Keratinocyte (primary cell): ENCODE measurements at regions not wholly inside any gene's neighbourhood (a gene's known extent, or its start where the extent isn't known, plus 50 kb on each side); places are given as distances from the start of the nearest gene placed in this dataset.

Experiments used
- DNase-seq: peaks from one replicate; pipeline ENCODE4 v3.0.0-alpha.2; 2011; ENCODE audit warnings: low read depth, missing footprints, low spot score
- FAIRE-seq: peaks from 2 replicates; lab custom pipeline; 2011; peaks lifted over from hg19 to GRCh38; lab: Jason Lieb, UNC
- H2AFZ ChIP-seq: 2 replicates; pipeline ENCODE4 v1.6.0; 2012; ENCODE audit warnings: low read length, control low read depth, inconsistent platforms; ENCODE audit not compliant: control insufficient read depth
- H3K27ac ChIP-seq: 2 replicates; pipeline ENCODE4 v1.5.1; 2011; ENCODE audit warnings: low read length; ENCODE audit not compliant: control insufficient read depth, insufficient read depth
- H3K27me3 ChIP-seq: 3 replicates; pipeline ENCODE4 v1.6.0; 2011; ENCODE audit warnings: low read length; ENCODE audit not compliant: control insufficient read depth, insufficient read depth; ENCODE audit errors: extremely low read depth
- H3K36me3 ChIP-seq, 2 experiments: 2 replicates in 1 of 2; 3 replicates in 1 of 2; pipeline ENCODE4 v1.5.1; 2011; ENCODE audit warnings: low read length in 2 of 2, mild to moderate bottlenecking in 1 of 2; ENCODE audit not compliant: control insufficient read depth in 2 of 2, insufficient read depth in 2 of 2; ENCODE audit errors: extremely low read depth in 1 of 2
- H3K4me1 ChIP-seq: 3 replicates; pipeline ENCODE4 v1.5.1; 2011; ENCODE audit warnings: low read length; ENCODE audit not compliant: control insufficient read depth, insufficient read depth; ENCODE audit errors: extremely low read depth
- H3K4me2 ChIP-seq: 3 replicates; pipeline ENCODE4 v1.6.0; 2011; ENCODE audit warnings: low read depth, low read length; ENCODE audit not compliant: control insufficient read depth, insufficient read depth; ENCODE audit errors: extremely low read depth
- H3K4me3 ChIP-seq, 3 experiments: fragments of 200-600 bp in 1 of 3; sonication (generic) in 1 of 3; 2 replicates in 2 of 3; 3 replicates in 1 of 3; pipeline ENCODE4 v1.5.1; 2011 to 2016; ENCODE audit warnings: low read length in 3 of 3, mild to moderate bottlenecking in 3 of 3, control low read depth in 2 of 3, inconsistent platforms in 1 of 3, low read depth in 1 of 3, mixed read lengths in 1 of 3, mixed run types in 1 of 3, moderate library complexity in 1 of 3; ENCODE audit not compliant: control insufficient read depth in 2 of 3, insufficient read depth in 2 of 3; ENCODE audit errors: extremely low read depth in 1 of 3
- H3K79me2 ChIP-seq: 2 replicates; pipeline ENCODE4 v1.6.0; 2012; ENCODE audit warnings: low read length; ENCODE audit not compliant: control insufficient read depth, insufficient read depth
- H3K9ac ChIP-seq: 3 replicates; pipeline ENCODE4 v1.6.0; 2011; ENCODE audit warnings: low read length; ENCODE audit not compliant: control insufficient read depth, insufficient read depth; ENCODE audit errors: extremely low read depth
- H3K9me1 ChIP-seq: 3 replicates; pipeline ENCODE4 v1.6.0; 2011; ENCODE audit warnings: low read length; ENCODE audit not compliant: control insufficient read depth, insufficient read depth; ENCODE audit errors: extremely low read depth
- H3K9me3 ChIP-seq: 2 replicates; pipeline ENCODE4 v1.5.1; 2012; ENCODE audit warnings: low read depth, low read length; ENCODE audit not compliant: control insufficient read depth
- H4K20me1 ChIP-seq: 3 replicates; pipeline ENCODE4 v1.6.0; 2011; ENCODE audit warnings: low read length; ENCODE audit not compliant: control insufficient read depth, insufficient read depth; ENCODE audit errors: extremely low read depth
- CTCF ChIP-seq, 3 experiments: IDR thresholded peaks in 1 of 3; conservative IDR thresholded peaks in 1 of 3; optimal IDR thresholded peaks in 1 of 3; 2 replicates in 2 of 3; 3 replicates in 1 of 3; pipeline versions ENCODE3 to v1.5.1; 2011; ENCODE audit warnings: low read length in 3 of 3, mild to moderate bottlenecking in 3 of 3, moderate library complexity in 2 of 3, control low read depth in 1 of 3, inconsistent platforms in 1 of 3; ENCODE audit not compliant: insufficient read depth in 2 of 3; ENCODE audit errors: extremely low read depth in 1 of 3
- EZH2 ChIP-seq: IDR thresholded peaks from one replicate; pipeline ENCODE4 v1.6.1; 2012; ENCODE audit warnings: inconsistent platforms, mild to moderate bottlenecking, low read length, moderate library complexity
- dilution Hi-C: fragments of 300-500 bp; cut with MboI; formaldehyde crosslinking; loops from one replicate; pipeline ENCODE4 v1.7.0; 2020; ENCODE audit warnings: low sequenced_read_pairs; ENCODE audit not compliant: extremely low pct_ligation_motif_present

GRCh38 chr5:4036861-4037260, 441.2 kb downstream of the IRX1 start:
- TF ChIP-seq EZH2 (no peak), CTCF (optimal IDR thresholded peaks at IDR 0.05 in 1 of 3, IDR thresholded peaks at IDR 0.05 in 1 of 3, conservative IDR thresholded peaks at IDR 0.05 in 1 of 3; ENCODE audit: extremely low read depth in 1 of 3, insufficient read depth in 2 of 3, low read length in 3 of 3) (no peak)
- Histone ChIP-seq H3K9ac (no peak overlapping the region), H3K4me3 (no peak overlapping the region), H3K9me3 (no peaks in the 10 kb centered on the region), H2AFZ (no peak overlapping the region), H3K36me3 (no peaks in the 10 kb centered on the region), H3K27ac (no peak overlapping the region), H3K4me2 (no peak overlapping the region), H3K27me3 (no peaks in the 10 kb centered on the region), H3K4me1 (no peaks in the 10 kb centered on the region), H3K79me2 (no peaks in the 10 kb centered on the region), H4K20me1 (no peaks in the 10 kb centered on the region), H3K9me1 (no peaks in the 10 kb centered on the region)
- dilution Hi-C loops = no loop called here
- DNase-seq = no peak
- no peak for FAIRE-seq

- H3K27me3 ChIP-seq = no peaks in the 10 kb centered on the region
- no peaks in the 10 kb centered on the region for H4K20me1 ChIP-seq
- H3K9ac ChIP-seq = no peak overlapping the region
- DNase-seq (no peak), FAIRE-seq (no peak)
- H3K4me2 ChIP-seq = no peak overlapping the region
- no peak overlapping the region for H2AFZ ChIP-seq
- no peak overlapping the region for H3K27ac ChIP-seq
- H3K79me2 ChIP-seq = no peaks in the 10 kb centered on the region
- H3K9me3 ChIP-seq = no peaks in the 10 kb centered on the region
- no peaks in the 10 kb centered on the region for H3K36me3 ChIP-seq
- dilution Hi-C loops = no loop called here
- TF ChIP-seq EZH2 (no peak), CTCF (optimal IDR thresholded peaks at IDR 0.05 in 1 of 3, IDR thresholded peaks at IDR 0.05 in 1 of 3, conservative IDR thresholded peaks at IDR 0.05 in 1 of 3; ENCODE audit: extremely low read depth in 1 of 3, insufficient read depth in 2 of 3, low read length in 3 of 3) (no peak)
- H3K9me1 ChIP-seq = no peaks in the 10 kb centered on the region
- no peak overlapping the region for H3K4me3 ChIP-seq
- no peaks in the 10 kb centered on the region for H3K4me1 ChIP-seq
These were observed 443.4 kb downstream of the IRX1 start for GRCh38 chr5:4038994-4039393.
